ENCODE measurements at regions not wholly inside any gene's neighbourhood (a gene's known extent, or its start where the extent isn't known, plus 50 kb on each side); places are given as distances from the start of the nearest gene placed in this dataset.

GRCh38 chr4:143784567-143784966 is 84.1 kb upstream of the FREM3 start:
- TF ChIP-seq CTCF (conservative IDR thresholded peaks at IDR 0.05; ENCODE audit: low read depth, low read length) = no peak
- TF ChIP-seq EZH2 (IDR thresholded peaks at IDR 0.05; ENCODE audit: borderline replicate concordance, low read depth, low read length, poor library complexity, severe bottlenecking) = no peak
- Histone ChIP-seq H3K27ac (ENCODE audit: low read depth, low read length, poor library complexity, severe bottlenecking) (no peak overlapping the region), H3K36me3 (ENCODE audit: insufficient read depth, low read length, poor library complexity, severe bottlenecking) (no peaks in the 10 kb centered on the region), H3K4me3 (ENCODE audit: low read depth, low read length, poor library complexity, severe bottlenecking) (no peak overlapping the region), H3K27me3 (replicated peaks; ENCODE audit: insufficient read depth, low read depth, low read length, poor library complexity) (no peaks in the 10 kb centered on the region), H3K4me1 (ENCODE audit: insufficient read depth, low read length, poor library complexity, severe bottlenecking) (no peaks in the 10 kb centered on the region), H3K9me3 (ENCODE audit: low read depth, low read length, poor library complexity, severe bottlenecking) (no peaks in the 10 kb centered on the region)
- intact Hi-C loops (cut with micrococcal nuclease; ENCODE audit: unreplicated experiment) = no loop called here
- POLR2A ChIA-PET (ENCODE audit: low non-redundant PET) = no interaction called here
- DNase-seq (ENCODE audit: low spot score) = no peak
- CTCF ChIA-PET = no interaction called here
- BruUV-seq (replicated peaks) = no TSS peak

GRCh38 chr4:143782521-143782920 is 82.0 kb upstream of the FREM3 start:
- TF ChIP-seq CTCF (conservative IDR thresholded peaks at IDR 0.05; ENCODE audit: low read depth, low read length) (no peak), EZH2 (IDR thresholded peaks at IDR 0.05; ENCODE audit: borderline replicate concordance, low read depth, low read length, poor library complexity, severe bottlenecking) (no peak)
- H3K36me3 ChIP-seq (ENCODE audit: insufficient read depth, low read length, poor library complexity, severe bottlenecking) = no peaks in the 10 kb centered on the region
- H3K4me3 ChIP-seq (ENCODE audit: low read depth, low read length, poor library complexity, severe bottlenecking) = no peak overlapping the region
- no peaks in the 10 kb centered on the region for H3K27me3 ChIP-seq (replicated peaks; ENCODE audit: insufficient read depth, low read depth, low read length, poor library complexity)
- no peaks in the 10 kb centered on the region for H3K4me1 ChIP-seq (ENCODE audit: insufficient read depth, low read length, poor library complexity, severe bottlenecking)
- ChIA-PET CTCF (no interaction called here), POLR2A (ENCODE audit: low non-redundant PET) (no interaction called here)
- intact Hi-C loops (cut with micrococcal nuclease; ENCODE audit: unreplicated experiment) = no loop called here
- BruUV-seq (replicated peaks) = no TSS peak
- H3K9me3 ChIP-seq (ENCODE audit: low read depth, low read length, poor library complexity, severe bottlenecking) = no peaks in the 10 kb centered on the region
- no peak for DNase-seq (ENCODE audit: low spot score)
- no peak overlapping the region for H3K27ac ChIP-seq (ENCODE audit: low read depth, low read length, poor library complexity, severe bottlenecking)

- TF ChIP-seq CTCF (conservative IDR thresholded peaks at IDR 0.05; ENCODE audit: low read depth, low read length) = peak; percentile 78
- no peak for TF ChIP-seq EZH2 (IDR thresholded peaks at IDR 0.05; ENCODE audit: borderline replicate concordance, low read depth, low read length, poor library complexity, severe bottlenecking)
- CTCF ChIA-PET = interaction anchor here (0.6 kb wide), 2 partner anchors 835 to 1293 kb away, joined by 8 to 9 read pairs; no protein-coding TSS in a partner anchor
- H3K27ac ChIP-seq (ENCODE audit: low read depth, low read length, poor library complexity, severe bottlenecking) = no peak overlapping the region
- peak; percentile 72 for DNase-seq (ENCODE audit: low spot score)
- no peaks in the 10 kb centered on the region for H3K36me3 ChIP-seq (ENCODE audit: insufficient read depth, low read length, poor library complexity, severe bottlenecking)
- H3K4me1 ChIP-seq (ENCODE audit: insufficient read depth, low read length, poor library complexity, severe bottlenecking) = no peaks in the 10 kb centered on the region
- intact Hi-C loops (cut with micrococcal nuclease; ENCODE audit: unreplicated experiment) = loop anchor here (2.0 to 10.0 kb wide), 3 partner anchors 133 to 371 kb away; partner anchors contain the start of genes GYPA and GYPE
- POLR2A ChIA-PET (ENCODE audit: low non-redundant PET) = no interaction called here
- H3K9me3 ChIP-seq (ENCODE audit: low read depth, low read length, poor library complexity, severe bottlenecking) = no peaks in the 10 kb centered on the region
- BruUV-seq (replicated peaks) = no TSS peak
- H3K4me3 ChIP-seq (ENCODE audit: low read depth, low read length, poor library complexity, severe bottlenecking) = no peak overlapping the region
- H3K27me3 ChIP-seq (replicated peaks; ENCODE audit: insufficient read depth, low read depth, low read length, poor library complexity) = no peaks in the 10 kb centered on the region
Observed at GRCh38 chr4:143773998-143774895, 73.8 kb upstream of the FREM3 start.

All from A673 (cell line).